ENCODE measurements at regions not wholly inside any gene's neighbourhood (a gene's known extent, or its start where the extent isn't known, plus 50 kb on each side); places are given as distances from the start of the nearest gene placed in this dataset.
"Not testable (repeated sequence)": the region's sequence is repeated elsewhere in the genome, so short reads cannot be mapped to it uniquely, and the experiment has no call there.

DNA sequence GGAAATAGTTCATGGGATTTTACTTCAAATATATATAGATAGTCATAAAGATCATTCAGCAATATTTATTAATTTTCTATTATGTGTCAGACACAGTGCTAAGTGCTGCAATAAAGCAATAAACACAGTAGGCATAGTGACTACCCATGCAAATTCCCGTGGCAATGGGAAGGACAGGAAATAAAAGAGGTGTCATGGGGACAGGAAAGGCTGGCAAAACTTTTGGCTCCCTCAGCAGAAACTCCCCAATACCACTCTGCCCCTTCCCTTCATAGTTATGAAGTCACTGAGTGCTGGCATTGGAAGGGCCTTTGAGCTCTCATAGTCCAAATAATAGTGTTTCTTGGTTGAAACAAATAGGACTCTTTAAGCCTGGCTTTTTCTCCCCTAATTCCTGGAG, 104.4 kb upstream of the DPT start:
- peaks cover 0 to 18% (median 0%) of the 10 kb centered on the region in 3 donors for H3K4me1 ChIP-seq
- H3K4me3 ChIP-seq: no peak overlapping the region
- no peaks in the 10 kb centered on the region for H3K9me3 ChIP-seq
- H3K27ac ChIP-seq: no peak overlapping the region
- no peak for DNase-seq
- 64 to 65% methylated on average over 1 of the region's 1 CpG for WGBS, 2 donors
- TF ChIP-seq POLR2A (IDR thresholded peaks at IDR 0.05): no peak
- TF ChIP-seq, protein P1, sequence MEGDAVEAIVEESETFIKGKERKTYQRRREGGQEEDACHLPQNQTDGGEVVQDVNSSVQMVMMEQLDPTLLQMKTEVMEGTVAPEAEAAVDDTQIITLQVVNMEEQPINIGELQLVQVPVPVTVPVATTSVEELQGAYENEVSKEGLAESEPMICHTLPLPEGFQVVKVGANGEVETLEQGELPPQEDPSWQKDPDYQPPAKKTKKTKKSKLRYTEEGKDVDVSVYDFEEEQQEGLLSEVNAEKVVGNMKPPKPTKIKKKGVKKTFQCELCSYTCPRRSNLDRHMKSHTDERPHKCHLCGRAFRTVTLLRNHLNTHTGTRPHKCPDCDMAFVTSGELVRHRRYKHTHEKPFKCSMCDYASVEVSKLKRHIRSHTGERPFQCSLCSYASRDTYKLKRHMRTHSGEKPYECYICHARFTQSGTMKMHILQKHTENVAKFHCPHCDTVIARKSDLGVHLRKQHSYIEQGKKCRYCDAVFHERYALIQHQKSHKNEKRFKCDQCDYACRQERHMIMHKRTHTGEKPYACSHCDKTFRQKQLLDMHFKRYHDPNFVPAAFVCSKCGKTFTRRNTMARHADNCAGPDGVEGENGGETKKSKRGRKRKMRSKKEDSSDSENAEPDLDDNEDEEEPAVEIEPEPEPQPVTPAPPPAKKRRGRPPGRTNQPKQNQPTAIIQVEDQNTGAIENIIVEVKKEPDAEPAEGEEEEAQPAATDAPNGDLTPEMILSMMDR (IDR thresholded peaks at IDR 0.05): no peak
- no peaks in the 10 kb centered on the region for H3K27me3 ChIP-seq
- intact Hi-C loops (cut with DNase I): no loop called here
- H3K36me3 ChIP-seq: no peaks in the 10 kb centered on the region

DNA sequence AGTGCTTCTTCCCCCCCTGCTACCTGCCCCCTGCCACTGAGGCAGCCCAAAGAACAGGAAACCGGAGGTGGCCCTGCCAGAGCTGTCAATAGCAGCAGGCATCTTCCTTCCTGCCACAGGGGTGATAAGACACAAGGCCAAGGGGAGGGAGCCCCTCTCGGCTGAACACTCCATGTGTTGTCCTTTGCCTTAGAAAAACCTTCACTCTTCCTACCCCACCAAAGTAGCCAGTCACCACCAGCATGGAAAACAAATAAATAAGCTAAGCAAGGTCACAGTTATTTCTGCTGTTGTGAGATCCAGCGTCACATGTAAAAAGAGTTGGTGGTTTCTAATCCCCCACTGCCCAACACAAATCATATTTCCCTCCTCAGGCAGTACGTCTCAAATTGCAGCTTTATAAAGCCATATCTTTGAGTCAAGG, 104.8 kb upstream of the DPT start:
- Histone ChIP-seq H3K27ac (no peak overlapping the region), H3K36me3 (no peaks in the 10 kb centered on the region), H3K4me3 (no peak overlapping the region), H3K27me3 (no peaks in the 10 kb centered on the region), H3K9me3 (no peaks in the 10 kb centered on the region), H3K4me1 (peaks cover 0 to 18% (median 0%) of the 10 kb centered on the region in 3 donors)
- intact Hi-C loops (cut with DNase I): no loop called here
- TF ChIP-seq, protein P1 (IDR thresholded peaks at IDR 0.05): no peak
- no peak for TF ChIP-seq POLR2A (IDR thresholded peaks at IDR 0.05)
- 72 to 79% methylated on average over 2 to 4 of the region's 4 CpGs for WGBS, 2 donors
- no peak for DNase-seq

DNA sequence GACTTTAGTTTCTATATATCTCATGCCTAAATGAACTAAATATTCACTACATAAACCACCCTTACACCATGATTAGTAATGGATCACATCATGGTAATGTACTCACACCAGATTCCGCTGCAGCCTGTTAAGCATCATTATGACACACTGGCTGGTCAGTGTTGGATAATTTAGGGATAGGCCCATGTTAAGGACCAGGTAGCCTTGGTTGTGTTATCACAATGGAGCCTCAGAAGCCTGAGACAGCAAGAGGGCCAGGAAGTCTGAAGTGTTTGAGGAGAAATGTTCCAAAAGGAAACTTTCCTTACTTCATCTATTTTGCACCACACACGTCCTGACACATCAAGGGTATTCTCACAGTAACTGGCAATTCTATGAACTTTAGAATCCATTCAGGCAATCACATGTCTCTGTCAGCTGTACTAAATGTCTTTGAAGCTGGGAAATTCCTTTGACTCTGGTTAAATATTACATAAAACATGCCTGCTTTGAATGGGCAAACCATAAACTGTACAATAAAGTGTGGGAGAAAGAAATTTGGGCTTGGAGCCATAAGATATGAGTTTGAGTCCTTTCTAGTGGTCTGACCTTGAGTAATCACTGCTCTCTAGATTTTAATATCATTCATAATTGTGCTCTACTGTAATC, 105.3 kb upstream of the DPT start:
- Histone ChIP-seq H3K36me3 (no peaks in the 10 kb centered on the region), H3K4me1 (peaks cover 0 to 21% (median 0%) of the 10 kb centered on the region in 3 donors), H3K27ac (no peak overlapping the region), H3K27me3 (no peaks in the 10 kb centered on the region), H3K4me3 (no peak overlapping the region), H3K9me3 (no peaks in the 10 kb centered on the region)
- intact Hi-C loops (cut with DNase I): no loop called here
- DNase-seq: no peak
- TF ChIP-seq POLR2A (IDR thresholded peaks at IDR 0.05): no peak
- TF ChIP-seq, protein P1 (IDR thresholded peaks at IDR 0.05): no peak
- WGBS, 2 donors: 54 to 60% methylated on average over 2 of the region's 2 CpGs

DNA sequence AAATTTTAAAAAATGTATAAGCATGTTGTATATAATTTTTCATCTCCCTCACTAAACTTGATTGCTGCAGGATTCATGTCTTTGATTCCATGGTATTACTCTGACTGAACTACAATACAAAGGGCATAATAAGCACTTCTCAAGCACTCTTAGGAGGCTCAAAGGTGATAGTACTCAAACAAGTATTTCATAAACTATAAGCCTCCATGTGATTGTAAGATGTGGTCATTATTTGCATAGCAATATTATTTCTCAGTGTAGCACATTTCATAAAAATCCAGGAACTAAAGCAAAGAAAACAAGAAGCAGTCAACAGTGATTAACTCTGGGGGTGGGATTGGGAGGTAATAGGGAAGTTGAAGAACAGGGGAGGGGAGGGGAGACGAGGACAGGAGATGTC, 106.2 kb upstream of the DPT start:
- H3K9me3 ChIP-seq: no peaks in the 10 kb centered on the region
- 56 to 61% methylated on average over 1 of the region's 1 CpG for WGBS, 2 donors

DNA sequence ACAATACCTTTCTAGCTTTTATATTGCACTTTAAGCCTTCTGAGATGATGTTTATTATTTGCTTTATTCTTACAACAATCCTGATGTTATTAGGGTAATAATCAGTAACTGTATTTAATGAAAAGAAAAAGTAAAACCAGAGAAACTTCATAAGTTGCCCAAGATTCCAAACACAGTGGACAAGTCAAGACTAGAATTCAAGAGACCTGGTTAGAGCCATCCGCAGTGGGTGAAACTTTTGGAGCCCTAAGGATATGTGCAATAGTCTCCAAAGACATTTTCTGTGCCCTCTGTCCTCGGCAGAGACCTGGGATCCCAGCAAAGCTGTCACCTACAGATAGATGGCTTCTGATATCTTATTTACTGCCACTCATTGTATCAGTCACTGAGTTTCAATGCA, 106.8 kb upstream of the DPT start:
- peaks cover 0 to 28% (median 0%) of the 10 kb centered on the region in 3 donors for H3K4me1 ChIP-seq
- no peak overlapping the region for H3K4me3 ChIP-seq
- DNase-seq: no peak
- no peaks in the 10 kb centered on the region for H3K27me3 ChIP-seq
- intact Hi-C loops (cut with DNase I): no loop called here
- TF ChIP-seq POLR2A (IDR thresholded peaks at IDR 0.05): no peak
- TF ChIP-seq, protein P1 (IDR thresholded peaks at IDR 0.05): no peak
- WGBS, 2 donors: 66 to 70% methylated on average over 2 of the region's 2 CpGs
- H3K27ac ChIP-seq: no peak overlapping the region
- no peaks in the 10 kb centered on the region for H3K9me3 ChIP-seq
- H3K36me3 ChIP-seq: no peaks in the 10 kb centered on the region

More for the DNA sequence above, 106.2 kb upstream of the DPT start:
- Histone ChIP-seq H3K27ac (no peak overlapping the region), H3K27me3 (no peaks in the 10 kb centered on the region), H3K4me3 (no peak overlapping the region), H3K36me3 (no peaks in the 10 kb centered on the region), H3K4me1 (peaks cover 0 to 28% (median 0%) of the 10 kb centered on the region in 3 donors)
- DNase-seq: no peak
- intact Hi-C loops (cut with DNase I): no loop called here
- no peak for TF ChIP-seq POLR2A (IDR thresholded peaks at IDR 0.05)

DNA sequence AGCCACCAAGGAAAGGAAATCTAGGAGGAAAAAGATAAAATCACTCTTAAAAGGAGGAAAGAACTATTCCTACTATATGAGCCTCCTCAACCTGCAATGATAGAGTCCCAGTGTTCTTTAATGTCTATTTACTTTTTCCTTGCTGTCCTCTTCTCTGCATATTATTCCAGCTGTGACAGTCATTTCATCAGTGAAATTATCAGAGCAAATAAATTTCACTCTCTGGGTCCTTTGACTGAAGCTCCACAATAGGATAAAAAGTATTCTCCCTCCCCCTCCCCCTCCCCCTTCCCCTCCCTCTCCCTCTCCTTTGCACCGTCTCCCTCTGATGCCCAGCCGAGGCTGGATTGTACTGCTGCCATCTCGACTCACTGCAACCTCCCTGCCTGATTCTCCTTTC, 107.5 kb upstream of the DPT start:
- Histone ChIP-seq H3K4me1 (peaks cover 0 to 28% (median 0%) of the 10 kb centered on the region in 3 donors), H3K36me3 (no peaks in the 10 kb centered on the region), H3K27me3 (no peaks in the 10 kb centered on the region), H3K27ac (no peak overlapping the region), H3K4me3 (no peak overlapping the region), H3K9me3 (no peaks in the 10 kb centered on the region)
- intact Hi-C loops (cut with DNase I): no loop called here
- 85 to 95% methylated on average over 2 to 3 of the region's 3 CpGs for WGBS, 2 donors
- no peak for TF ChIP-seq POLR2A (IDR thresholded peaks at IDR 0.05)
- TF ChIP-seq, protein P1 (IDR thresholded peaks at IDR 0.05): no peak
- DNase-seq: no peak

- DNase-seq; H3K27me3 ChIP-seq; H3K36me3 ChIP-seq; intact Hi-C loops (cut with DNase I); H3K4me3 ChIP-seq; H3K9me3 ChIP-seq; H3K27ac ChIP-seq: not testable (repeated sequence)
- no CpG with 5 or more reads among the region's 30 CpGs for WGBS, 2 donors
- H3K4me1 ChIP-seq: peaks cover 0 to 32% (median 4%) of the 10 kb centered on the region in 3 donors
These were observed 108.2 kb upstream of the DPT start for GRCh38 chr1:168837230-168837629.
